Activated CD8-positive, alpha-beta T cell treated with anti-CD3 and anti-CD28 coated beads, Interleukin-2, amount 10 ng/mL, durations not matched to agents 7 days and 5 days (primary cell): ENCODE measurements at regions not wholly inside any gene's neighbourhood (a gene's known extent, or its start where the extent isn't known, plus 50 kb on each side); places are given as distances from the start of the nearest gene placed in this dataset.

Experiments
- ATAC-seq: fragments of 150-1000 bp; cut with Tn5 transposase; one replicate; pipeline ENCODE4 v1.10.0; 2021; ENCODE audit warnings: moderate library complexity
- CTCF ChIA-PET: fragments of 350-600 bp; sonication (Branson Sonifier 250); formaldehyde crosslinking; loops from one replicate; lab custom pipeline; 2021; ENCODE audit warnings: antibody characterized with exemption; lab: Charles Lee
- POLR2A ChIA-PET: fragments of 350-600 bp; sonication (Branson Sonifier 250); formaldehyde crosslinking; loops from one replicate; lab custom pipeline; 2021; ENCODE audit warnings: antibody characterized with exemption; lab: Charles Lee
- DNase-seq: peaks from one replicate; pipeline ENCODE4 v3.0.0-alpha.2; 2020
- H3K27ac Mint-ChIP-seq: one replicate; pipeline ENCODE4 v1.8.0; 2021; ENCODE audit warnings: mild to moderate bottlenecking, mixed read lengths
- H3K27me3 Mint-ChIP-seq: one replicate; pipeline ENCODE4 v1.8.0; 2021; ENCODE audit warnings: low read depth, mixed read lengths
- H3K36me3 Mint-ChIP-seq: one replicate; pipeline ENCODE4 v1.8.0; 2021; ENCODE audit warnings: low read depth, mixed read lengths
- H3K4me1 Mint-ChIP-seq: one replicate; pipeline ENCODE4 v1.8.0; 2021; ENCODE audit warnings: low read depth, mixed read lengths
- H3K4me3 Mint-ChIP-seq: one replicate; pipeline ENCODE4 v1.8.0; 2021; ENCODE audit warnings: mild to moderate bottlenecking, mixed read lengths
- H3K9me3 Mint-ChIP-seq: one replicate; pipeline ENCODE4 v1.8.0; 2022; ENCODE audit warnings: mixed read lengths; ENCODE audit not compliant: insufficient read depth

DNA sequence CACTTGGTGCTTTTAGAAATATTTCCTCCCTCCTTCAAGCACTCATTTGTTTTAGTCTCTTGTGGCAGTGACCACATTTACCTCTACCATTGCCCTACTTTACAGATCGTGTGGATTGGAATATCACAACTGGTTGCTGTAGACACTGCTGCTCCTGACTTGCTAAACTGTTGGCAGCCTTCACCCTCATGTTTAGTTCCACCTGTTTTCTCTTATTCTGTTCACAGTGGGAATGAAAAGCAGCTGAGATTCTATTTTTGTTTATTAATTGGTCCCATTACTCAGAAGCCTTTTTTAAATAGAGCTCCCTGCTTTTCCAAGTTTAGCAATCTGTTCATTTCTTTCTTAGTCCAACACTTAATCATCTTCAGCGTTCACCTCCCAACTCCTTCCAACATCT is 308.9 kb downstream of the RWDD3 start:
- H3K4me3 Mint-ChIP-seq: no peak overlapping the region
- H3K27ac Mint-ChIP-seq: no peak overlapping the region
- H3K27me3 Mint-ChIP-seq: no peaks in the 10 kb centered on the region
- CTCF ChIA-PET: no interaction called here
- POLR2A ChIA-PET: no interaction called here
- ATAC-seq: no peak
- H3K36me3 Mint-ChIP-seq: no peaks in the 10 kb centered on the region
- DNase-seq: no peak
- H3K9me3 Mint-ChIP-seq: no peaks in the 10 kb centered on the region
- H3K4me1 Mint-ChIP-seq: no peaks in the 10 kb centered on the region

DNA sequence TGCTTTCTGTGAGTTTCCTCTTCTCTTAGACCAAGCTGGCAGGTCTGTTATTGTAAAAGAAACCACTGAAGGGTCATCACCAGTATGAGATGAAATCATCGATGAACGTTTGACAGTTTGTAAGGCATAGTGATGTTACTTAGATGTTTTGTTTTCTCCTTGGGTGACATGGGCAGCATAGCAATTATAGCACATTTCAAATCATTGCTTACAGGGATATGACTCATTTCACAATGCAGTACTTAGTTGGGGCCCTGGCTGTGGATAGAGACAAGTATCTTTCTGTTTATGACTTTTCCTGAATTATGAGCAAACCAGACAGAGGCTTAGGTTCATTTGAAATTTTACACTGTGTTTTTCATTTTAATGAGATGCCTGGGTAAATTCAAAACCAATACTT is 313.0 kb downstream of the RWDD3 start:
- no peak for ATAC-seq

GRCh38 chr1:95548211-95548610 is 314.2 kb downstream of the RWDD3 start:
- Mint-ChIP-seq H3K9me3 (no peaks in the 10 kb centered on the region), H3K27ac (no peak overlapping the region), H3K27me3 (no peaks in the 10 kb centered on the region), H3K4me1 (no peaks in the 10 kb centered on the region), H3K36me3 (no peaks in the 10 kb centered on the region), H3K4me3 (no peak overlapping the region)
- ATAC-seq (no peak), DNase-seq (no peak)
- POLR2A ChIA-PET: no interaction called here
- CTCF ChIA-PET: no interaction called here

More for the DNA sequence above, 313.0 kb downstream of the RWDD3 start:
- no peak overlapping the region for H3K27ac Mint-ChIP-seq
- no peaks in the 10 kb centered on the region for H3K4me1 Mint-ChIP-seq
- H3K4me3 Mint-ChIP-seq: no peak overlapping the region
- no peaks in the 10 kb centered on the region for H3K27me3 Mint-ChIP-seq
- no peak for DNase-seq
- ChIA-PET CTCF (no interaction called here), POLR2A (no interaction called here)
- H3K9me3 Mint-ChIP-seq: no peaks in the 10 kb centered on the region
- no peaks in the 10 kb centered on the region for H3K36me3 Mint-ChIP-seq

DNA sequence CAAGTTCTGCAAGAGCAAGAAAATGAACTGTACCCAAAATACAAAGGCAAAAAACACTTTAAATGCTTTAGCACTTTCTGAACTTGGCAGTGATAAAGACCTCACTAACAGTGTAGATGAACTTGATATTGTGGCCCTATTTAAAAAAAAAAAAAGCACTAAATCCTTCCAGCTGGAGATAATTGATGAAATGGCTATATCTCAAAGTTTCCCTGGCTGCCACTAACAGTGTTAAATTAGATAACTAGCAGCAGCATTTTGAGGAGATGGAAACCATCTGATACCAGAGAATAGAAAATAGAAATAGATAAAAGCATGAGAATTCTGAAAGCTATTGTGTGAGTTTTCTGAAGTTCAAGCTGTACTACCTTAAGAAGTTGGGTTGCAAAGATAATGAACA is 317.2 kb downstream of the RWDD3 start:
- no peaks in the 10 kb centered on the region for H3K9me3 Mint-ChIP-seq

GRCh38 chr1:95553595-95553994 is 319.6 kb downstream of the RWDD3 start:
- H3K27ac Mint-ChIP-seq: no peak overlapping the region
- ChIA-PET POLR2A (no interaction called here), CTCF (no interaction called here)
- no peak overlapping the region for H3K4me3 Mint-ChIP-seq
- no peak for ATAC-seq
- DNase-seq: no peak
- no peaks in the 10 kb centered on the region for H3K27me3 Mint-ChIP-seq
- H3K4me1 Mint-ChIP-seq: no peaks in the 10 kb centered on the region
- no peaks in the 10 kb centered on the region for H3K36me3 Mint-ChIP-seq
- H3K9me3 Mint-ChIP-seq: no peaks in the 10 kb centered on the region

More for the DNA sequence above, 317.2 kb downstream of the RWDD3 start:
- H3K4me3 Mint-ChIP-seq: no peak overlapping the region
- POLR2A ChIA-PET: no interaction called here
- H3K27ac Mint-ChIP-seq: no peak overlapping the region
- DNase-seq (no peak), ATAC-seq (no peak)
- H3K36me3 Mint-ChIP-seq: no peaks in the 10 kb centered on the region
- H3K27me3 Mint-ChIP-seq: no peaks in the 10 kb centered on the region
- CTCF ChIA-PET: no interaction called here
- no peaks in the 10 kb centered on the region for H3K4me1 Mint-ChIP-seq

DNA sequence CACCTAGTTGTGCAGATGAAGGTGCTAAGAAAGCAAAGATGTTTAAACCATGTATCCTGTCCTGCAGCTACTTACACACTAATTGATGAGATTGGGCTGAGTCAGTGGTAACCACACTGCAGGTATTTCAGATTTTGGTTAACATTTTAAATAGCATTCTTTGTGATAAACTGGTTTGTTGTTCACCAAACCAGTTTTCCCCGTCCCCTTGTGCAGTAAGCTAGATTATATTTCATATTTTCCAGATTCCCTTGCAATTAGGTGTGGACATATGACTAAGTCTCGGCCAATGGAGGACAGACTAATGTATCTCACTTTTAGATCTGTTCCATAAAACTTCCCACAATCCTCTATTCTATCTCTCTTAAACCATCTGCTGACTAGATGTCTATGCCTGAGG is 320.4 kb downstream of the RWDD3 start:
- POLR2A ChIA-PET: no interaction called here
- ATAC-seq: no peak
- H3K9me3 Mint-ChIP-seq: no peaks in the 10 kb centered on the region

GRCh38 chr1:95558791-95559190 is 324.8 kb downstream of the RWDD3 start:
- DNase-seq: no peak
- Mint-ChIP-seq H3K4me1 (no peaks in the 10 kb centered on the region), H3K36me3 (no peaks in the 10 kb centered on the region), H3K27me3 (no peaks in the 10 kb centered on the region), H3K4me3 (no peak overlapping the region), H3K9me3 (peaks cover 3% of the 10 kb centered on the region), H3K27ac (no peak overlapping the region)
- CTCF ChIA-PET: no interaction called here
- POLR2A ChIA-PET: no interaction called here
- no peak for ATAC-seq

More for the DNA sequence above, 320.4 kb downstream of the RWDD3 start:
- H3K27me3 Mint-ChIP-seq: no peaks in the 10 kb centered on the region
- no peaks in the 10 kb centered on the region for H3K4me1 Mint-ChIP-seq
- no peak overlapping the region for H3K4me3 Mint-ChIP-seq
- no peak overlapping the region for H3K27ac Mint-ChIP-seq
- H3K36me3 Mint-ChIP-seq: no peaks in the 10 kb centered on the region
- DNase-seq: no peak
- CTCF ChIA-PET: no interaction called here

GRCh38 chr1:95561346-95561745 is 327.3 kb downstream of the RWDD3 start:
- ChIA-PET POLR2A (no interaction called here), CTCF (interaction anchor here (1.3 kb wide), 1 partner anchor 15 kb away, joined by 3 read pairs; no protein-coding TSS in a partner anchor)
- H3K27me3 Mint-ChIP-seq: no peaks in the 10 kb centered on the region
- peaks cover 3% of the 10 kb centered on the region for H3K9me3 Mint-ChIP-seq
- no peaks in the 10 kb centered on the region for H3K4me1 Mint-ChIP-seq
- ATAC-seq: no peak
- no peak for DNase-seq
- no peaks in the 10 kb centered on the region for H3K36me3 Mint-ChIP-seq
- H3K27ac Mint-ChIP-seq: no peak overlapping the region
- no peak overlapping the region for H3K4me3 Mint-ChIP-seq

GRCh38 chr1:95562230-95562629 is 328.2 kb downstream of the RWDD3 start:
- Mint-ChIP-seq H3K27me3 (no peaks in the 10 kb centered on the region), H3K9me3 (peaks cover 3% of the 10 kb centered on the region), H3K4me3 (no peak overlapping the region), H3K4me1 (no peaks in the 10 kb centered on the region), H3K27ac (no peak overlapping the region), H3K36me3 (no peaks in the 10 kb centered on the region)
- ChIA-PET POLR2A (no interaction called here), CTCF (interaction anchor here (1.3 kb wide), 1 partner anchor 14 kb away, joined by 3 read pairs; no protein-coding TSS in a partner anchor)
- no peak for ATAC-seq
- DNase-seq: no peak

DNA sequence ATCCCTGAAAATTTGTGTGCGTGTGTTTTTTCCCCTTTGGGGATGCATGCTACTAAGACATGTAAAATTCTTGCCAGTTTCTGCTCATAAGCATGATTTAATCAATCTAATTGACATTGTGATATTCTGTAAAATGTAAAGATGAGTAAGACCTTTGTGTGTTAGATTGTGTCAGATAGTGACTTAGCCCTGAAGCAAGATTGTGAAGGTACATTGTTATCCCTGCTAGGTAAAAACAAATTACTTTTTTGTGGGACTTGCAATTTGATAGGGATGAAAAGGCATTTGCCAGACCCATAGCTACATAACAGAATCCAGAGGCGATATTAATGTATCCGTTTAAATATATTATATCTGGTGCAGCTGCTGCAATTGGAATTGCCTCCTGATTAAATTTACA is 338.0 kb downstream of the RWDD3 start:
- Mint-ChIP-seq H3K9me3 (no peaks in the 10 kb centered on the region), H3K27me3 (no peaks in the 10 kb centered on the region), H3K4me3 (no peak overlapping the region), H3K27ac (no peak overlapping the region), H3K36me3 (no peaks in the 10 kb centered on the region), H3K4me1 (no peaks in the 10 kb centered on the region)
- DNase-seq (no peak), ATAC-seq (no peak)
- ChIA-PET POLR2A (no interaction called here), CTCF (no interaction called here)

GRCh38 chr1:95572962-95573361 is 339.0 kb downstream of the RWDD3 start:
- Mint-ChIP-seq H3K4me1 (no peaks in the 10 kb centered on the region), H3K9me3 (no peaks in the 10 kb centered on the region), H3K4me3 (no peak overlapping the region), H3K27ac (no peak overlapping the region), H3K36me3 (no peaks in the 10 kb centered on the region), H3K27me3 (no peaks in the 10 kb centered on the region)
- ChIA-PET CTCF (no interaction called here), POLR2A (no interaction called here)
- DNase-seq: no peak
- no peak for ATAC-seq

GRCh38 chr1:95575291-95575690 is 341.3 kb downstream of the RWDD3 start:
- Mint-ChIP-seq H3K4me1 (no peaks in the 10 kb centered on the region), H3K9me3 (no peaks in the 10 kb centered on the region), H3K4me3 (no peak overlapping the region), H3K36me3 (no peaks in the 10 kb centered on the region), H3K27me3 (no peaks in the 10 kb centered on the region), H3K27ac (no peak overlapping the region)
- DNase-seq (no peak), ATAC-seq (no peak)
- CTCF ChIA-PET: no interaction called here
- POLR2A ChIA-PET: no interaction called here

GRCh38 chr1:95578462-95578861 is 344.5 kb downstream of the RWDD3 start:
- Mint-ChIP-seq H3K9me3 (no peaks in the 10 kb centered on the region), H3K4me3 (no peak overlapping the region), H3K4me1 (no peaks in the 10 kb centered on the region), H3K36me3 (no peaks in the 10 kb centered on the region), H3K27ac (no peak overlapping the region), H3K27me3 (no peaks in the 10 kb centered on the region)
- POLR2A ChIA-PET: no interaction called here
- no peak for DNase-seq
- ATAC-seq: no peak
- CTCF ChIA-PET: no interaction called here
